ENCODE measurements at regions not wholly inside any gene's neighbourhood (a gene's known extent, or its start where the extent isn't known, plus 50 kb on each side); places are given as distances from the start of the nearest gene placed in this dataset.

DNA sequence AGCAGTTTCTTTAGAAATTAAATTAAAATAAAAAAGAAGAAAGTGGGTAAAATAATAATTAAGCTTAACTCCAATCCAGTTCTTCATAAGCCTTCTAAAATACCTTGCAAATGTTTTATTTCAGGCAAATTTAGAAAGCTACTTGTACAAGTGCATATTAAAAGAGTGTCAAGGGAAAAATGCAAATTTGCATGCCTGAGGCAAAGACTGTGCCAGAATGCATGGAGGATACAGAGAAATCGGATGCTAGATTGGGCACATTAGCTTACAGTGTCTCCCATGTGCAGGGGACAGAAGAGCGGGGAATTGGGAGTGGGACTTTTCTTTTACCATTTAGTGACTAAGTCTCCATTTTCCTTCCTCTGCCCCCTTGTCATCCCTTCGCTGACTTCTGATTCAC lies 173.0 kb upstream of the NWD2 start:
- TF ChIP-seq EZH2 (IDR thresholded peaks at IDR 0.05; ENCODE audit: borderline replicate concordance, low read length) = no peak
- TF ChIP-seq, protein P1, sequence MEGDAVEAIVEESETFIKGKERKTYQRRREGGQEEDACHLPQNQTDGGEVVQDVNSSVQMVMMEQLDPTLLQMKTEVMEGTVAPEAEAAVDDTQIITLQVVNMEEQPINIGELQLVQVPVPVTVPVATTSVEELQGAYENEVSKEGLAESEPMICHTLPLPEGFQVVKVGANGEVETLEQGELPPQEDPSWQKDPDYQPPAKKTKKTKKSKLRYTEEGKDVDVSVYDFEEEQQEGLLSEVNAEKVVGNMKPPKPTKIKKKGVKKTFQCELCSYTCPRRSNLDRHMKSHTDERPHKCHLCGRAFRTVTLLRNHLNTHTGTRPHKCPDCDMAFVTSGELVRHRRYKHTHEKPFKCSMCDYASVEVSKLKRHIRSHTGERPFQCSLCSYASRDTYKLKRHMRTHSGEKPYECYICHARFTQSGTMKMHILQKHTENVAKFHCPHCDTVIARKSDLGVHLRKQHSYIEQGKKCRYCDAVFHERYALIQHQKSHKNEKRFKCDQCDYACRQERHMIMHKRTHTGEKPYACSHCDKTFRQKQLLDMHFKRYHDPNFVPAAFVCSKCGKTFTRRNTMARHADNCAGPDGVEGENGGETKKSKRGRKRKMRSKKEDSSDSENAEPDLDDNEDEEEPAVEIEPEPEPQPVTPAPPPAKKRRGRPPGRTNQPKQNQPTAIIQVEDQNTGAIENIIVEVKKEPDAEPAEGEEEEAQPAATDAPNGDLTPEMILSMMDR (IDR thresholded peaks at IDR 0.05; ENCODE audit: low read length) = no peak

Data from OCI-LY1 (cell line).